ENCODE measurements at regions not wholly inside any gene's neighbourhood (a gene's known extent, or its start where the extent isn't known, plus 50 kb on each side); places are given as distances from the start of the nearest gene placed in this dataset.
A peak's percentile ranks its signal among the peaks of the same experiment; 100 is the strongest.
"Not testable (repeated sequence)": the region's sequence is repeated elsewhere in the genome, so short reads cannot be mapped to it uniquely, and the experiment has no call there.

DNA sequence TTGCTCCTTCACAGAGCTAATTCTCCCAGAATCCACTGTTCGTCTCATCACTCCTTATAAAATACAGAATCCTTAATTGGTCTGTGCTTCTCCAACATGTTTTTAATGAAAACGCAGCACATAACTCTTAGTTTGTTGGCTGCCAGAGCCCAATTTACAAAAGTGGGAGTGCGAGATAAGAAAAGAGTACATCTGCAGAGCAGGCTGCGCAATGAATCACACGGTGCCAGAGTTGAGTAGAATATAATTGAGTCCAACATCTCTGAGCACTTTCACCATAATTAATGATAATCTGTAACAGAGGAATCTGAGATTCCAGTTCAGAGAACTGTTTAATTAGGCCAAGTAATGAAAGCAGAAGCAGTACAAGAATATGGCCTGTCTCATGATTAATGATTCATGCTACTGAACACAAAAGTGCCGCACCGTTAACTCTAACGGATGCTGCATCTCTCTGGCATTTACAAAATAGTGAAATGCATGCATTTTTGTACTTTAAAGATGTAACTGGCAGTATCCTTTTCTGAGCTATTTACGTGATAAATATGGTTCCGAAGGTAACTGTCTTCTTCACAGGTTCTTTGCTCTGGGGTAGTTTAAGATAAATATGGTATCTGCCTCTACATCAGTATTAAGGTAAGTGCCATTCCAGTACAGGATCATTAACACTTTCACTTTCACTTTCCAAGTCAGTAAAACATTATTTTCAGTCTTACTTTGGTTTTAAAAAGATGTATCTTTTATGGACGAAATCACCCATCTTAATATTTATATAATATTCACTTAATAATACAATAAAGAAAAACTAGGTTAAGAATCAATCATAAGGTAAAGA lies 785.6 kb downstream of the NR4A2 start:
- Histone ChIP-seq H3K36me3 (no peaks in the 10 kb centered on the region), H3K27me3 (no peaks in the 10 kb centered on the region), H3K27ac (no peak overlapping the region), H3K4me3 (peak overlapping the region; percentile 16), H3K4me1 (ENCODE audit: insufficient read depth) (no peaks in the 10 kb centered on the region), H3K9me3 (no peaks in the 10 kb centered on the region)
- TF ChIP-seq POLR2A (IDR thresholded peaks at IDR 0.05) = no peak
- DNase-seq = no peak
- WGBS, 3 donors = 11 to 13% (median 12%) methylated on average over 11 of the region's 11 CpGs
- intact Hi-C loops (cut with DNase I) = no loop called here

DNA sequence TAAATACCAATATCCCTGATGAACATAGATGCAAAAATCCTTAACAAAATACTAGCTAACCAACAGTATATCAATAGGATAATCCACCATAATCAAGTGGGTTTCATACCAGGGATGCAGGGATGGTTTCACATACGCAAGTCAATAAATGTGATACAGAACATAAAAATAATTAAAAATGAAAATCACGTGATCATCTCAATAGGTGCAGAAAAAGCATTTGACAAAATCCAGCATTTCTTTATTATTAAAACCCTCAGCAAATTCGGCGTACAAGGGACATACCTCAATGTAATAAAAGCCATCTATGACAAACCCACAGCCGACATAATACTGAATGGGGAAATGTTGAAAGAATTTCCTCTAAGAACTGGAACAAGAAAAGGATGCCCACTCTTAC lies 793.5 kb downstream of the NR4A2 start:
- H3K27ac ChIP-seq; H3K4me3 ChIP-seq; H3K4me1 ChIP-seq (ENCODE audit: insufficient read depth); H3K9me3 ChIP-seq; DNase-seq; H3K36me3 ChIP-seq; intact Hi-C loops (cut with DNase I); H3K27me3 ChIP-seq: not testable (repeated sequence)
- 89 to 93% (median 89%) methylated on average over 5 of the region's 5 CpGs for WGBS, 3 donors

DNA sequence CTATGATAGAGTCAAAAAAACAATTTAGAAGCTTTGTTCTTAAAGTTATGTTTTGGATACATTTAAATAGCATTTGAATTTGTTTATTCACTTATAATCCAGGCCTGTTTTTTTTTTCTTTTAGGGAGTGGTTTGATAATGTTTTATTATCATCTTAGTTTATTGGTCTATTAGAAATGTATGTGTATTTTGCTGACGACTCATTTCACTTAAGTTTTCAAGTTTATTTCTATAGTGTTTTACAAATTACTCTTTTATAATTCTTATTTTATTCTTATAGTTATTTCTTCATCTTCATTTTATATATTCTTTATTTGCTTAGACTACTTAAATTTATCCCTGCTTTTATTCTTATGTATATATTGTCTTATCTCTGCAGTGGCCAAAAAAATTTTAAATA lies 804.5 kb downstream of the NR4A2 start:
- Histone ChIP-seq H3K4me3 (no peak overlapping the region), H3K9me3 (no peaks in the 10 kb centered on the region), H3K27me3 (peaks cover 2% of the 10 kb centered on the region), H3K4me1 (ENCODE audit: insufficient read depth) (no peaks in the 10 kb centered on the region), H3K27ac (no peak overlapping the region), H3K36me3 (no peaks in the 10 kb centered on the region)
- TF ChIP-seq, protein P1, sequence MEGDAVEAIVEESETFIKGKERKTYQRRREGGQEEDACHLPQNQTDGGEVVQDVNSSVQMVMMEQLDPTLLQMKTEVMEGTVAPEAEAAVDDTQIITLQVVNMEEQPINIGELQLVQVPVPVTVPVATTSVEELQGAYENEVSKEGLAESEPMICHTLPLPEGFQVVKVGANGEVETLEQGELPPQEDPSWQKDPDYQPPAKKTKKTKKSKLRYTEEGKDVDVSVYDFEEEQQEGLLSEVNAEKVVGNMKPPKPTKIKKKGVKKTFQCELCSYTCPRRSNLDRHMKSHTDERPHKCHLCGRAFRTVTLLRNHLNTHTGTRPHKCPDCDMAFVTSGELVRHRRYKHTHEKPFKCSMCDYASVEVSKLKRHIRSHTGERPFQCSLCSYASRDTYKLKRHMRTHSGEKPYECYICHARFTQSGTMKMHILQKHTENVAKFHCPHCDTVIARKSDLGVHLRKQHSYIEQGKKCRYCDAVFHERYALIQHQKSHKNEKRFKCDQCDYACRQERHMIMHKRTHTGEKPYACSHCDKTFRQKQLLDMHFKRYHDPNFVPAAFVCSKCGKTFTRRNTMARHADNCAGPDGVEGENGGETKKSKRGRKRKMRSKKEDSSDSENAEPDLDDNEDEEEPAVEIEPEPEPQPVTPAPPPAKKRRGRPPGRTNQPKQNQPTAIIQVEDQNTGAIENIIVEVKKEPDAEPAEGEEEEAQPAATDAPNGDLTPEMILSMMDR (IDR thresholded peaks at IDR 0.05) = no peak
- no peak for TF ChIP-seq EP300 (IDR thresholded peaks at IDR 0.05)
- TF ChIP-seq POLR2A (IDR thresholded peaks at IDR 0.05) = no peak
- no peak for DNase-seq
- WGBS, 3 donors = 73 to 84% (median 74%) methylated on average over 1 of the region's 1 CpG
- intact Hi-C loops (cut with DNase I) = no loop called here

DNA sequence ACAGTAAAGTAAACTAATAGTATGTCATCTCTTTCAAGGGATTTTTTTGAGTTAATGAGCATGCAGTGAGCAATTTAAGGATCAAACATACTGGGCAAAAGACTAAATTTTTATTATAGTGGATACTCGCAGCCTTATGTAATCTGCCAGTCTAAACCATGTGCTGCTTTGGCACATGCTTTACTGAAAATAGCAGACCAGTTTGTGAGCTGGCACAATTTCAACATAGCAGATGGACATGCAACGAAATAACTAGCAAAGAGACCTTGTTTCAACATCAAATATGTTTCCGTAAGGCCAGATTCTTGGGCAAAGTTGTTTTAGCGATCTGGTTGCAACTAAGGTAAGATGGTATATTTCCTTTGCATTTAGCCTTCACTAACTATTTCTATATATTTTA lies 807.3 kb downstream of the NR4A2 start:
- Histone ChIP-seq H3K4me1 (ENCODE audit: insufficient read depth) (no peaks in the 10 kb centered on the region), H3K9me3 (no peaks in the 10 kb centered on the region), H3K4me3 (no peak overlapping the region), H3K27me3 (peaks cover 2% of the 10 kb centered on the region), H3K27ac (no peak overlapping the region), H3K36me3 (no peaks in the 10 kb centered on the region)
- intact Hi-C loops (cut with DNase I) = no loop called here
- no peak for DNase-seq
- 65 to 73% (median 72%) methylated on average over 4 of the region's 4 CpGs for WGBS, 3 donors
- TF ChIP-seq EP300 (IDR thresholded peaks at IDR 0.05) (no peak), POLR2A (IDR thresholded peaks at IDR 0.05) (no peak)
- TF ChIP-seq, protein P1 (IDR thresholded peaks at IDR 0.05) = no peak

DNA sequence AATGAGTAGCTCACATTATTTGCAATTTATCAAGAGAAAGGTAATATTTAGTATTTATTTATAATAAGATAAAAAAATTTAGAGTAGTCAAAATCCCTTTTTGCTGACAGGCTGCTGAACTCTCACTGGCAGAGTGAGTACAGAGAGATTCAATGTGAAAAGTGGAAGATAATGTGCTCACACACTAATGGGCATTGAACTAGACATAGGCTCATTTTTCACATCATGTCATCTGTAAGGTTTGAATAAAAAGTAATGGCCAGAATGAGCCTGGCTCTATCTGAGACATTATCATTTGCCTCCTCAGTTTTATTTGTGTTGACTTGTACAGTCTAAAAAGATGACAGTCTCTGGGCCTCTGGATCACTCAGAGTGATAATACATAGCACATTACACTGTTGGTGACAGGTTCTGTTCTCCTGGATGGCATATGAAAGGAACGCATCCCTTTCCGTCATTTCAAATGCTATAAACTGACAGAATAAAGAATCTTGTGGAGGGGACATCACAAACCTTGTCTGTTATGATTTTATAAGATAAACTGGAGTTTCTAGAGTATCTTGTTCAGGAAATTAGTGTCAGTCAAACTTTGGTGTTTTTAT lies 812.9 kb downstream of the NR4A2 start:
- no peaks in the 10 kb centered on the region for H3K4me1 ChIP-seq (ENCODE audit: insufficient read depth)
- no peak overlapping the region for H3K4me3 ChIP-seq
- H3K9me3 ChIP-seq = no peaks in the 10 kb centered on the region
- no peaks in the 10 kb centered on the region for H3K36me3 ChIP-seq
- no peak for DNase-seq
- intact Hi-C loops (cut with DNase I) = no loop called here
- 92 to 94% (median 93%) methylated on average over 2 of the region's 2 CpGs for WGBS, 3 donors
- no peak overlapping the region for H3K27ac ChIP-seq
- TF ChIP-seq POLR2A (IDR thresholded peaks at IDR 0.05) = no peak
- no peak for TF ChIP-seq EP300 (IDR thresholded peaks at IDR 0.05)
- TF ChIP-seq, protein P1 (IDR thresholded peaks at IDR 0.05) = no peak
- no peaks in the 10 kb centered on the region for H3K27me3 ChIP-seq

Data from ovary (tissue), 7 donors.